ENCODE measurements at regions not wholly inside any gene's neighbourhood (a gene's known extent, or its start where the extent isn't known, plus 50 kb on each side); places are given as distances from the start of the nearest gene placed in this dataset.

GRCh38 chr11:80617156-80617555 is 1176.3 kb upstream of the TENM4 start:
- TF ChIP-seq CTCF (IDR thresholded peaks at IDR 0.05), result no peak
- no peak for TF ChIP-seq POLR2A (IDR thresholded peaks at IDR 0.05)

Data from Peyer's patch (tissue), 4 donors.